ENCODE measurements at regions not wholly inside any gene's neighbourhood (a gene's known extent, or its start where the extent isn't known, plus 50 kb on each side); places are given as distances from the start of the nearest gene placed in this dataset.

DNA sequence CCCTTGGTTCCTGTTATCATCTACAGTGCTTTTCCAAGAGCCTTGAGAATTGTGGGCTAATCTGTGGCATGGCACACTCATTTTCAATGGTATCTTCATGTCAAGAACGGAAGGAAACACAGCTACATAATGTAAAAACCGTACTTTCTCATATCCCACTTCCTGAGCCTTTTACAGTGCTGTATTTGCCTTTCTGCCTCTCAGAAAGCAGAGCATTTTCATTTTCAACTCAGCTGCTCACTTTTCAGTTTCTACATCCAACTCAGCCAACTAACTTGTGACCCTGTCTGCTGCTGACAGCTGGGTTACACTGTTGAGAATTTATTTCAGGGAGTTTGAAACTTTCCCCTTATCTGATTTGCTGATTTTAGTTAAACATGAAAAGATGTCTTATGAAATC lies 875.8 kb upstream of the KCND2 start:
- 4% methylated on average over 2 of the region's 2 CpGs for WGBS (ENCODE audit: missing lambda C conversion rate)
- FAIRE-seq: no peak

DNA sequence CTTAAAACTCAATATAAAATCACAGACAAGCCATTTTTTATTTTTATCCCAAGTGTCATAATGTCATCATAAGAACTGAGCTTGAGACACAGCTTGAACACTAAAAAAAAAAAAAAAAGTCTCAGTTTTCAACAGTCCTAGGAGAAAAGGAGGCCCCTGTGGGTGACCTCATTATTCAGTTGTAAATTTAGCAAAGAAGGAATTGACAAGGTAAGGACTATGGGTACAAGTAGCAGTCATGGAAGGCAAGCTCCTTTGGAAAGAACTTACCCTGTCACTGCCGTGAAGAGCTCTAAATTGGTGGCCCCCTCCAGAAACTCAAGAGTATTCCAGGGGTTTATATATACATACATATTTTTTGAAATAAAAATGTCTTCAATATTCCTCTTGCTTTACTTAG lies 864.4 kb upstream of the KCND2 start:
- H3K4me1 ChIP-seq: no peaks in the 10 kb centered on the region
- H3K27ac ChIP-seq: no peak overlapping the region
- H3K9me3 ChIP-seq: no peaks in the 10 kb centered on the region; the same call in 2 of the 3 replicates
- no peak overlapping the region for H3K4me3 ChIP-seq
- ATAC-seq: no peak
- CTCF ChIA-PET: no interaction called here
- POLR2A ChIA-PET: no interaction called here
- 5% methylated on average over 1 of the region's 1 CpG for WGBS (ENCODE audit: missing lambda C conversion rate)
- FAIRE-seq: no peak
- no peak for TF ChIP-seq EP300 (IDR thresholded peaks at IDR 0.05)
- TF ChIP-seq POLR2AphosphoS2 (conservative IDR thresholded peaks at IDR 0.05; ENCODE audit: low read length): no peak
- TF ChIP-seq NR3C1 (IDR thresholded peaks at IDR 0.05): no peak
- TF ChIP-seq FOSL2 (IDR thresholded peaks at IDR 0.05): no peak
- no peak for TF ChIP-seq FOSL2 (CRISPR knock-in tag; IDR thresholded peaks at IDR 0.05)
- TF ChIP-seq ESRRA (IDR thresholded peaks at IDR 0.05; ENCODE audit: borderline replicate concordance, low read length): no peak
- no peak overlapping the region for H3K4me2 ChIP-seq
- DNase-seq (ENCODE audit: low read depth in 1 of 2, low spot score in 1 of 2): no peak

More for the DNA sequence above, 875.8 kb upstream of the KCND2 start:
- CTCF ChIA-PET: no interaction called here
- H3K9me3 ChIP-seq: no peaks in the 10 kb centered on the region
- POLR2A ChIA-PET: no interaction called here
- H3K4me3 ChIP-seq: no peak overlapping the region
- no peak overlapping the region for H3K4me2 ChIP-seq
- TF ChIP-seq FOSB (CRISPR knock-in tag; IDR thresholded peaks at IDR 0.05) (no peak), EHF (CRISPR knock-in tag; IDR thresholded peaks at IDR 0.05) (no peak), SREBF2 (IDR thresholded peaks at IDR 0.05) (no peak), CEBPB (IDR thresholded peaks at IDR 0.05) (no peak), RARB (CRISPR knock-in tag; IDR thresholded peaks at IDR 0.05) (no peak)
- no peak for DNase-seq (ENCODE audit: low read depth in 1 of 2, low spot score in 1 of 2)
- no peak for ATAC-seq
- H3K27ac ChIP-seq: no peak overlapping the region
- no peaks in the 10 kb centered on the region for H3K4me1 ChIP-seq

DNA sequence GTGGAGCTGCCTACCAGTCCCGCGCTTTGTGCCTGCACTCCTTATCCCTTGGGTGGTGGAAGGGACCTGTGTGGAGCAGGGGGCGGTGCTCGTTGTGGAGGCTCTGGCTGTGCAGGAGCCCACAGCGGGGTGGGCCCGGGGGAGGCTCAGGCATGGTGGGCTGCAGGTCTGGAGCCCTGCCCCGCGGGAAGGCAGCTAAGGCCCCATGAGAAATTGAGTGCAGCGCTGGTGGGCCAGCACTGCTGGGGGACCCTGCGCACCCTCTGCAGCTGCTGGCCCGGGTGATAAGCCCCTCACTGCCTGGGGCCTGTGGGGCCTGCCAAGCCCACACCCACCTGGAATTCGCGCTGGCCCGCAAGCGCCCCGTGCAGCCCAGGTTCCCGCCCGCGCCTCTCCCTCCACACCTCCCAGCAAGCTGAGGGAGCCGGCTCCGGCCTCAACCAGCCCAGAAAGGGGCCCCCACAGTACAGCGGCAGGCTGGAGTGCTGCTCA lies 859.6 kb upstream of the KCND2 start:
- POLR2A ChIA-PET: no interaction called here
- CTCF ChIA-PET: no interaction called here
- TF ChIP-seq NR3C1 (IDR thresholded peaks at IDR 0.05) (no peak), ZC3H11A (IDR thresholded peaks at IDR 0.05) (no peak), RNF2 (IDR thresholded peaks at IDR 0.05; ENCODE audit: borderline replicate concordance, low read depth) (no peak), RAD21 (conservative IDR thresholded peaks at IDR 0.05 in 1 of 2, IDR thresholded peaks at IDR 0.05 in 1 of 2) (no peak), GATA3 (IDR thresholded peaks at IDR 0.05; ENCODE audit: borderline replicate concordance) (no peak), ZNF302 (CRISPR knock-in tag; IDR thresholded peaks at IDR 0.05) (no peak), EP300 (IDR thresholded peaks at IDR 0.05) (no peak)
- Histone ChIP-seq H3K4me2 (no peak overlapping the region), H3K9me3 (no peaks in the 10 kb centered on the region; the same call in 2 of the 3 replicates), H3K4me1 (no peaks in the 10 kb centered on the region), H3K27ac (no peak overlapping the region), H3K4me3 (no peak overlapping the region)
- no peak for ATAC-seq
- 72% methylated on average over 8 of the region's 22 CpGs for WGBS (ENCODE audit: missing lambda C conversion rate)
- no peak for DNase-seq (ENCODE audit: low read depth in 1 of 2, low spot score in 1 of 2)
- no peak for FAIRE-seq

DNA sequence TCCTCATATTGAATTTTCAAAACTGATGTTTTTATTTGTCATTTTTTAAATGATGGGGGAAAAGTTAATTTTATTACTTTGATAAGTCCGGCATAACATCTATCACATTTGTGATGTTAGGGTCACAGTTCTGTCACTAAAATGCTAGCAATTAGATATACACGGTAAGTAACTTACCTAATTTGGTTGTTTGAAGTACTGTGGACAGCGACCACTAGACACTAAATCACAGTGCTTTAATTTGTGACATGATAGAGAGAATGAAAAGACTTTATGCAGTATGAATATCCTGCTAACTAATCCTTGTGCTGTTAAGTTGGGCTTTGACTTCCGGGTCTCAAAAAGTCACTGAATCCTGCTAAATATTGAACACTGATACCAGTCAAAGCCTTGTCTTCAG lies 857.3 kb upstream of the KCND2 start:
- no peak for TF ChIP-seq GATA3 (IDR thresholded peaks at IDR 0.05; ENCODE audit: borderline replicate concordance)
- TF ChIP-seq RNF2 (IDR thresholded peaks at IDR 0.05; ENCODE audit: borderline replicate concordance, low read depth): no peak
- TF ChIP-seq POLR2A (IDR thresholded peaks at IDR 0.05; ENCODE audit: low read length): no peak
- no peak for TF ChIP-seq RAD21 (conservative IDR thresholded peaks at IDR 0.05 in 1 of 2, IDR thresholded peaks at IDR 0.05 in 1 of 2)
- TF ChIP-seq, protein P1, sequence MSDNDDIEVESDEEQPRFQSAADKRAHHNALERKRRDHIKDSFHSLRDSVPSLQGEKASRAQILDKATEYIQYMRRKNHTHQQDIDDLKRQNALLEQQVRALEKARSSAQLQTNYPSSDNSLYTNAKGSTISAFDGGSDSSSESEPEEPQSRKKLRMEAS (IDR thresholded peaks at IDR 0.05): no peak
- no peak for TF ChIP-seq SMC3 (IDR thresholded peaks at IDR 0.05)
- TF ChIP-seq, protein P2, sequence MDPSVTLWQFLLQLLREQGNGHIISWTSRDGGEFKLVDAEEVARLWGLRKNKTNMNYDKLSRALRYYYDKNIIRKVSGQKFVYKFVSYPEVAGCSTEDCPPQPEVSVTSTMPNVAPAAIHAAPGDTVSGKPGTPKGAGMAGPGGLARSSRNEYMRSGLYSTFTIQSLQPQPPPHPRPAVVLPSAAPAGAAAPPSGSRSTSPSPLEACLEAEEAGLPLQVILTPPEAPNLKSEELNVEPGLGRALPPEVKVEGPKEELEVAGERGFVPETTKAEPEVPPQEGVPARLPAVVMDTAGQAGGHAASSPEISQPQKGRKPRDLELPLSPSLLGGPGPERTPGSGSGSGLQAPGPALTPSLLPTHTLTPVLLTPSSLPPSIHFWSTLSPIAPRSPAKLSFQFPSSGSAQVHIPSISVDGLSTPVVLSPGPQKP (IDR thresholded peaks at IDR 0.05; ENCODE audit: low read depth, low read length): no peak
- TF ChIP-seq FOSB (CRISPR knock-in tag; IDR thresholded peaks at IDR 0.05): no peak
- TF ChIP-seq ZC3H11A (IDR thresholded peaks at IDR 0.05): no peak
- TF ChIP-seq HOXA7 (CRISPR knock-in tag; IDR thresholded peaks at IDR 0.05): no peak
- TF ChIP-seq HOXB5 (CRISPR knock-in tag; IDR thresholded peaks at IDR 0.05): no peak
- no peak for TF ChIP-seq MYC (IDR thresholded peaks at IDR 0.05; ENCODE audit: borderline replicate concordance, low read length)
- no peak for TF ChIP-seq KDM1A (IDR thresholded peaks at IDR 0.05; ENCODE audit: low read depth)
- TF ChIP-seq TFCP2L1 (CRISPR knock-in tag; IDR thresholded peaks at IDR 0.05): no peak
- H3K4me1 ChIP-seq: no peaks in the 10 kb centered on the region
- ChIA-PET CTCF (no interaction called here), POLR2A (no interaction called here)
- DNase-seq (ENCODE audit: low read depth in 1 of 2, low spot score in 1 of 2): no peak
- no peak overlapping the region for H3K4me3 ChIP-seq
- no peak for FAIRE-seq
- WGBS (ENCODE audit: missing lambda C conversion rate): 29% methylated on average over 4 of the region's 4 CpGs
- H3K27ac ChIP-seq: no peak overlapping the region
- no peak for ATAC-seq
- H3K4me2 ChIP-seq: no peak overlapping the region
- H3K9me3 ChIP-seq: no peaks in the 10 kb centered on the region; the same call in 2 of the 3 replicates
